ENCODE measurements at regions not wholly inside any gene's neighbourhood (a gene's known extent, or its start where the extent isn't known, plus 50 kb on each side); places are given as distances from the start of the nearest gene placed in this dataset.

DNA sequence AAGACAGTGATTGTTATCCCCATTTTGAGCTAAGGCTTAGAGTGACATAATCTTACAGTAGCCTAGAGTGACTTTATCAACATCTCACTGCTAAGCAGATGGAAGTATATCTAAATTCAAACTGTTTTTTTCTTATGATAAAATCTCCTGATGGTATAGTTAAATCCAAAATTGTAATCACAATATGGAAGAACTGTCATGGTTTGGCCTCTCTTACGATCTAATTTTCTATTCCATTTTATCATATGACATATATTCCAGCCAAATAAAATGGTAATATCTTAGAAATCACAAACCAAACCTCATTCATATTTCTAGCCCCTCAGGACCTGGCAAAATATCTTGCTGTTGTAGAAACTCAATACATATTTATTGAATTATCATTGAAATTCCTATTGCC lies 864.7 kb downstream of the SLC6A15 start:
- TF ChIP-seq RARB (CRISPR knock-in tag; IDR thresholded peaks at IDR 0.05) (no peak), ZNF8 (CRISPR knock-in tag; IDR thresholded peaks at IDR 0.05) (no peak), TCF4 (CRISPR knock-in tag; IDR thresholded peaks at IDR 0.05; ENCODE audit: borderline replicate concordance) (no peak), ISL1 (CRISPR knock-in tag; IDR thresholded peaks at IDR 0.05) (no peak), ZNF70 (CRISPR knock-in tag; IDR thresholded peaks at IDR 0.05) (no peak), ZFP30 (CRISPR knock-in tag; IDR thresholded peaks at IDR 0.05) (no peak), ZNF565 (CRISPR knock-in tag; conservative IDR thresholded peaks at IDR 0.05; ENCODE audit: low read depth) (no peak)
- TF ChIP-seq, protein P1, sequence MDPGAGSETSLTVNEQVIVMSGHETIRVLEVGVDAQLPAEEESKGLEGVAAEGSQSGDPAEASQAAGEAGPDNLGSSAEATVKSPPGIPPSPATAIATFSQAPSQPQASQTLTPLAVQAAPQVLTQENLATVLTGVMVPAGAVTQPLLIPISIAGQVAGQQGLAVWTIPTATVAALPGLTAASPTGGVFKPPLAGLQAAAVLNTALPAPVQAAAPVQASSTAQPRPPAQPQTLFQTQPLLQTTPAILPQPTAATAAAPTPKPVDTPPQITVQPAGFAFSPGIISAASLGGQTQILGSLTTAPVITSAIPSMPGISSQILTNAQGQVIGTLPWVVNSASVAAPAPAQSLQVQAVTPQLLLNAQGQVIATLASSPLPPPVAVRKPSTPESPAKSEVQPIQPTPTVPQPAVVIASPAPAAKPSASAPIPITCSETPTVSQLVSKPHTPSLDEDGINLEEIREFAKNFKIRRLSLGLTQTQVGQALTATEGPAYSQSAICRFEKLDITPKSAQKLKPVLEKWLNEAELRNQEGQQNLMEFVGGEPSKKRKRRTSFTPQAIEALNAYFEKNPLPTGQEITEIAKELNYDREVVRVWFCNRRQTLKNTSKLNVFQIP (CRISPR knock-in tag; IDR thresholded peaks at IDR 0.05; ENCODE audit: borderline replicate concordance, low read depth): no peak
- TF ChIP-seq, protein P2, sequence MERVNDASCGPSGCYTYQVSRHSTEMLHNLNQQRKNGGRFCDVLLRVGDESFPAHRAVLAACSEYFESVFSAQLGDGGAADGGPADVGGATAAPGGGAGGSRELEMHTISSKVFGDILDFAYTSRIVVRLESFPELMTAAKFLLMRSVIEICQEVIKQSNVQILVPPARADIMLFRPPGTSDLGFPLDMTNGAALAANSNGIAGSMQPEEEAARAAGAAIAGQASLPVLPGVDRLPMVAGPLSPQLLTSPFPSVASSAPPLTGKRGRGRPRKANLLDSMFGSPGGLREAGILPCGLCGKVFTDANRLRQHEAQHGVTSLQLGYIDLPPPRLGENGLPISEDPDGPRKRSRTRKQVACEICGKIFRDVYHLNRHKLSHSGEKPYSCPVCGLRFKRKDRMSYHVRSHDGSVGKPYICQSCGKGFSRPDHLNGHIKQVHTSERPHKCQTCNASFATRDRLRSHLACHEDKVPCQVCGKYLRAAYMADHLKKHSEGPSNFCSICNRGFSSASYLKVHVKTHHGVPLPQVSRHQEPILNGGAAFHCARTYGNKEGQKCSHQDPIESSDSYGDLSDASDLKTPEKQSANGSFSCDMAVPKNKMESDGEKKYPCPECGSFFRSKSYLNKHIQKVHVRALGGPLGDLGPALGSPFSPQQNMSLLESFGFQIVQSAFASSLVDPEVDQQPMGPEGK (CRISPR knock-in tag; IDR thresholded peaks at IDR 0.05; ENCODE audit: borderline replicate concordance): no peak
- TF ChIP-seq, protein P3, sequence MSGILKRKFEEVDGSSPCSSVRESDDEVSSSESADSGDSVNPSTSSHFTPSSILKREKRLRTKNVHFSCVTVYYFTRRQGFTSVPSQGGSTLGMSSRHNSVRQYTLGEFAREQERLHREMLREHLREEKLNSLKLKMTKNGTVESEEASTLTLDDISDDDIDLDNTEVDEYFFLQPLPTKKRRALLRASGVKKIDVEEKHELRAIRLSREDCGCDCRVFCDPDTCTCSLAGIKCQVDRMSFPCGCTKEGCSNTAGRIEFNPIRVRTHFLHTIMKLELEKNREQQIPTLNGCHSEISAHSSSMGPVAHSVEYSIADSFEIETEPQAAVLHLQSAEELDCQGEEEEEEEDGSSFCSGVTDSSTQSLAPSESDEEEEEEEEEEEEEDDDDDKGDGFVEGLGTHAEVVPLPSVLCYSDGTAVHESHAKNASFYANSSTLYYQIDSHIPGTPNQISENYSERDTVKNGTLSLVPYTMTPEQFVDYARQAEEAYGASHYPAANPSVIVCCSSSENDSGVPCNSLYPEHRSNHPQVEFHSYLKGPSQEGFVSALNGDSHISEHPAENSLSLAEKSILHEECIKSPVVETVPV (CRISPR knock-in tag; IDR thresholded peaks at IDR 0.05): no peak

Measured in SK-N-SH treated with all-trans-retinoic acid at 6 μM for 48 hours (cell line).